ENCODE measurements at regions not wholly inside any gene's neighbourhood (a gene's known extent, or its start where the extent isn't known, plus 50 kb on each side); places are given as distances from the start of the nearest gene placed in this dataset.

DNA sequence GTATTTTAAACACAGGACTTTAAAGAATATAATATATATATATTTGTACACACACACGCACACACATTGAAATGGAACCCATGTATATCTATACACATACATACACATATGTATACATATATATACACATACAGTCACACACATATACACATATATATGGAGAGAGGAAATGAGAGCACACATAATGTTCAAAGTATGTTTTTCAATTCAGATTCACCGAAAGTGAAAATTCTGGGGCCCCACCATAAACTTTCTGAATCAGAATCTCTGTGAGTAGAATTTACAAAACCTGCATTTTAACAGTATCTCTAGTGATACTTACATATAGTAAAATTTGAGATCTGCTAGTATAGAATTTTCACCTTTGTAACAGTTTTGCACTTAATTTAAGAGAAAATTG lies 60.4 kb upstream of the OBI1 start:
- TF ChIP-seq CTCF (conservative IDR thresholded peaks at IDR 0.05; ENCODE audit: low read length), result no peak
- TF ChIP-seq EZH2phosphoT487 (IDR thresholded peaks at IDR 0.05; ENCODE audit: borderline replicate concordance, low read depth, low read length), result no peak

All from OCI-LY7 (cell line).